Caco-2 (cell line): ENCODE measurements at regions not wholly inside any gene's neighbourhood (a gene's known extent, or its start where the extent isn't known, plus 50 kb on each side); places are given as distances from the start of the nearest gene placed in this dataset.

Experiments used
- BruUV-seq: library from RNA; stranded (reverse); fragments of 400-500 nt; replicated peaks from 2 replicates; lab custom pipeline; 2021; lab: Mats Ljungman, UMichigan
- CTCF ChIA-PET: fragments of 300-600 bp; sonication (Branson Sonifier 250); formaldehyde crosslinking; loops from one replicate; lab custom pipeline; 2022; ENCODE audit warnings: antibody characterized with exemption; lab: Charles Lee
- POLR2A ChIA-PET: fragments of 300-600 bp; sonication (Branson Sonifier 250); formaldehyde crosslinking; loops from one replicate; lab custom pipeline; 2022; ENCODE audit warnings: antibody characterized with exemption; lab: Charles Lee
- DNase-seq, 2 experiments: peaks; one replicate each; pipeline versions ENCODE4 v3.0.0 to v3.0.0-alpha.2; 2020 to 2022
- H3K27me3 ChIP-seq: replicated peaks from 2 replicates; pipeline ENCODE4 v1.6.0; 2011; ENCODE audit warnings: low read length; ENCODE audit not compliant: control insufficient read depth, insufficient read depth
- H3K36me3 ChIP-seq: 2 replicates; pipeline ENCODE4 v1.5.1; 2011; ENCODE audit warnings: low read length; ENCODE audit not compliant: control insufficient read depth, insufficient read depth
- H3K4me1 ChIP-seq: fragments of 250-450 bp; sonication (Bioruptor Pico); 2 replicates; pipeline ENCODE4 v1.5.1; 2020; ENCODE audit warnings: mild to moderate bottlenecking
- H3K4me3 ChIP-seq: 2 replicates; pipeline ENCODE4 v1.5.1; 2011; ENCODE audit warnings: low read depth, mild to moderate bottlenecking, control low read depth, low read length
- H3K9me3 ChIP-seq: fragments of 250-450 bp; sonication (Bioruptor Pico); 2 replicates; pipeline ENCODE4 v1.5.1; 2020; ENCODE audit warnings: mild to moderate bottlenecking, moderate library complexity
- H3K27ac Mint-ChIP-seq: one replicate; pipeline ENCODE4 v1.8.0; 2022; ENCODE audit warnings: mixed read lengths; ENCODE audit not compliant: unreplicated experiment
- H3K27me3 Mint-ChIP-seq: one replicate; pipeline ENCODE4 v1.8.0; 2022; ENCODE audit warnings: mixed read lengths; ENCODE audit not compliant: insufficient read depth, unreplicated experiment
- H3K36me3 Mint-ChIP-seq: one replicate; pipeline ENCODE4 v1.8.0; 2022; ENCODE audit warnings: mild to moderate bottlenecking, mixed read lengths; ENCODE audit not compliant: insufficient read depth, unreplicated experiment
- H3K4me1 Mint-ChIP-seq: one replicate; pipeline ENCODE4 v1.8.0; 2022; ENCODE audit warnings: low read depth, mixed read lengths; ENCODE audit not compliant: unreplicated experiment
- H3K4me3 Mint-ChIP-seq: one replicate; pipeline ENCODE4 v1.8.0; 2022; ENCODE audit warnings: mild to moderate bottlenecking, moderate library complexity, mixed read lengths; ENCODE audit not compliant: unreplicated experiment
- H3K9me3 Mint-ChIP-seq: one replicate; pipeline ENCODE4 v1.8.0; 2022; ENCODE audit warnings: mixed read lengths; ENCODE audit not compliant: unreplicated experiment
- CTCF ChIP-seq, 2 experiments: fragments of 200-600 bp in 1 of 2; IDR thresholded peaks; 1 replicate in 1 of 2; 2 replicates in 1 of 2; pipeline versions ENCODE4 v1.5.1 to v1.8.0; 2011 to 2022; ENCODE audit warnings: antibody characterized with exemption in 1 of 2, control low read depth in 1 of 2, inconsistent platforms in 1 of 2, low read depth in 1 of 2, low read length in 1 of 2, mild to moderate bottlenecking in 1 of 2, moderate library complexity in 1 of 2; ENCODE audit not compliant: insufficient read depth in 1 of 2, severe bottlenecking in 1 of 2, unreplicated experiment in 1 of 2
- intact Hi-C: fragments of 100-400 bp; cut with micrococcal nuclease; formaldehyde crosslinking; loops from one replicate; pipeline ENCODE4 v1.10.0; 2022; ENCODE audit not compliant: unreplicated experiment

GRCh38 chr9:38153910-38154291, 84.9 kb upstream of the SHB start:
- H3K27me3 ChIP-seq, result no peaks in the 10 kb centered on the region; the same call in 1 of the 2 replicates
- no peaks in the 10 kb centered on the region for H3K9me3 ChIP-seq
- intact Hi-C loops, result no loop called here
- ChIA-PET CTCF (interaction anchor here (0.7 to 1.6 kb wide), 3 partner anchors 12 to 242 kb away, joined by 3 to 4 read pairs (median 4); no protein-coding TSS in a partner anchor), POLR2A (no interaction called here)
- Mint-ChIP-seq H3K9me3 (no peaks in the 10 kb centered on the region), H3K27me3 (no peaks in the 10 kb centered on the region), H3K36me3 (no peaks in the 10 kb centered on the region), H3K4me1 (no peaks in the 10 kb centered on the region), H3K27ac (no peak overlapping the region), H3K4me3 (no peak overlapping the region)
- no peak overlapping the region for H3K4me3 ChIP-seq
- H3K36me3 ChIP-seq, result no peaks in the 10 kb centered on the region
- peaks cover 16% of the 10 kb centered on the region for H3K4me1 ChIP-seq
- no TSS peak for BruUV-seq
- no peak for DNase-seq
- no peak for TF ChIP-seq CTCF (IDR thresholded peaks at IDR 0.05; ENCODE audit: insufficient read depth in 1 of 2, low read depth in 1 of 2, low read length in 1 of 2, severe bottlenecking in 1 of 2, unreplicated experiment in 1 of 2)

- Mint-ChIP-seq H3K4me1 (no peaks in the 10 kb centered on the region), H3K27me3 (peaks cover 5% of the 10 kb centered on the region), H3K4me3 (no peak overlapping the region), H3K9me3 (no peaks in the 10 kb centered on the region), H3K27ac (no peak overlapping the region), H3K36me3 (no peaks in the 10 kb centered on the region)
- ChIA-PET POLR2A (no interaction called here), CTCF (interaction anchor here (1.4 kb wide), 1 partner anchor 110 kb away, joined by 3 read pairs; no protein-coding TSS in a partner anchor)
- BruUV-seq, result no TSS peak
- peak in 1 of 2 experiments; percentile 20 for DNase-seq
- TF ChIP-seq CTCF (IDR thresholded peaks at IDR 0.05; ENCODE audit: insufficient read depth in 1 of 2, low read depth in 1 of 2, low read length in 1 of 2, severe bottlenecking in 1 of 2, unreplicated experiment in 1 of 2), result no peak
- no peaks in the 10 kb centered on the region for H3K9me3 ChIP-seq
- H3K4me3 ChIP-seq, result no peak overlapping the region
- intact Hi-C loops, result no loop called here
- H3K27me3 ChIP-seq, result no peaks in the 10 kb centered on the region; the same call in 1 of the 2 replicates
- peaks cover 16% of the 10 kb centered on the region for H3K4me1 ChIP-seq
- H3K36me3 ChIP-seq, result no peaks in the 10 kb centered on the region
These were observed 84.3 kb upstream of the SHB start for GRCh38 chr9:38153152-38153909.

GRCh38 chr9:38149647-38150046, 80.6 kb upstream of the SHB start:
- H3K27me3 ChIP-seq, result no peaks in the 10 kb centered on the region; the same call in 1 of the 2 replicates
- Mint-ChIP-seq H3K27me3 (peaks cover 9% of the 10 kb centered on the region), H3K4me1 (no peaks in the 10 kb centered on the region), H3K4me3 (no peak overlapping the region), H3K9me3 (no peaks in the 10 kb centered on the region), H3K36me3 (no peaks in the 10 kb centered on the region), H3K27ac (no peak overlapping the region)
- H3K9me3 ChIP-seq, result no peaks in the 10 kb centered on the region
- POLR2A ChIA-PET, result no interaction called here
- BruUV-seq, result no TSS peak
- peak in 1 of 2 experiments; percentile 0 for DNase-seq
- intact Hi-C loops, result no loop called here
- H3K4me3 ChIP-seq, result no peak overlapping the region
- H3K4me1 ChIP-seq, result peaks cover 11% of the 10 kb centered on the region
- no peaks in the 10 kb centered on the region for H3K36me3 ChIP-seq
- CTCF ChIA-PET, result no interaction called here
- no peak for TF ChIP-seq CTCF (IDR thresholded peaks at IDR 0.05; ENCODE audit: insufficient read depth in 1 of 2, low read depth in 1 of 2, low read length in 1 of 2, severe bottlenecking in 1 of 2, unreplicated experiment in 1 of 2)
